Activated CD8-positive, alpha-beta memory T cell treated with anti-CD3 and anti-CD28 coated beads for 24 hours (primary cell): ENCODE measurements at regions not wholly inside any gene's neighbourhood (a gene's known extent, or its start where the extent isn't known, plus 50 kb on each side); places are given as distances from the start of the nearest gene placed in this dataset.

Experiments
- DNase-seq: peaks from one replicate; pipeline ENCODE4 v3.0.0-alpha.2; 2020

DNA sequence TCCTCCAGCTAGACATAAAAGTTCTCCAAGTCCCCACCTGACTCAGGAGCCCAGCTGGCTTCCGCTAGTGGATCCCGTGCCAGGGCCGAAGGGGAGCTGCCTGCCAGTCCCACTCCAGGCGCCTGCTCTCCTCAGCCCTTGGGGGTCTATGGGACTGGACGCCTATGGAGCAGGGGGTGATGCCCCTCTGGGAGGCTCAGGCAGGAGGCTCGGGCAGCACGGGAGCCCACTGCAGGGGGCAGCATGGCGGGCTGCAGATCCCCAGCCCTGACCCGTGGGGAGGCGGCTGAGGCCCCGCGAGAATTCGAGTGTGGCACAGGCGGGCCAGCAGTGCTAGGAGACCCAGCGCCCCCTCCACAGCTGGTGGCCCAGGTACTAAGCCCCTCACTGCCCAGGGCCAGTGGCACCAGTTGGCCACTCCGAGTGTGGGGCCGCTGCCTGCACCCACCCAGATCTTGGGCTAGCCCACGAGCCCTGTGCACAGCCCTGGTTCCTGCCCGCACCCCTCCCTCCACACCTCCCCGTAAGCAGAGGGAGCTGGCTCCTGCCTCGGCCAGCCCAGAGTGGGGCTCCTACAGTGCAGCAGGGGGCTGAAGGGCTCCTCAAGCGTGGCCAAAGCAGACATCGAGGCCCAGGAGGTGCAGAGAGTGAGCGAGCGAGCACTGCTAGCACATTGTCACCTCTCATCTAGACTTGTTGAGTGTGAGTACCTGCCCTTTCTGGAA, 221.3 kb upstream of the NSMCE3 start:
- DNase-seq: no peak

DNA sequence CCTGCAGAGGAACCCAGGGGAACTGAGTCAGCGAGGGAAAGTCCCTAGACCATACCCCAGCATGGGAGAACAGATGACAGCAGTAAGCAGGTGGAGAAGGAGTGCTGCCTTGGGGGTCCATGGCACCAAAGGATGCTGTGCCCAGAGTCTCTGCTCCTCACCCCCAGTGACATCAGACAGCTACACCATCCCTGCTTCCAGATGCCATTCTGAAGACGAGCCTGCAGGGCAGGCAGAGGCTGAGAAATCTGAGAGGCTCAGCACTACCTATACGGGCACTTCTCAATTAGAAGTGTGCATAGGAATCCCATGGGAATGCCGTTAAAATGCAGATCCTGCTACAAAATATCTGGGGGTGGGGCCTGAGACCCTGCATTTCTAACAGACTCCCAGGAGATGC, 211.3 kb upstream of the NSMCE3 start:
- DNase-seq: no peak

DNA sequence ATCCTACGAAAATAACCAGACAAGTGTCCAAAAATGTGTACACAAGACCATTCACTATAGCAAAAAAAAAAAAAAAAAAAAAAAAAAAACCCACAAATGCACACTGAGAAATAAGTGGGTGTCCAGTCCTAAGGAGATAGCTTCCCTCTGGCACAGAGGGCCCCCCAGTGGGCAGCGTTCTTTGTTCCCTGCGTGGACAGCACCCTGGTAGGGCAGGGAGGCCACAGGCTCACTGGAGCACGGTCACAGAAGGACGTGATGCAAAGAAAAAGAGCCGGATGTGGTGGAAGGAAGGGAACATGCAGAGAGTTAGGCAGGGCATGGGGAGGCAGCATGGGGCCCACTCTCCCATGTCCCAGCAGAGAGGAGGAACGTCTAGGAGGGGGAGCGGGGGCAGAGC, 210.7 kb upstream of the NSMCE3 start:
- no peak for DNase-seq

DNA sequence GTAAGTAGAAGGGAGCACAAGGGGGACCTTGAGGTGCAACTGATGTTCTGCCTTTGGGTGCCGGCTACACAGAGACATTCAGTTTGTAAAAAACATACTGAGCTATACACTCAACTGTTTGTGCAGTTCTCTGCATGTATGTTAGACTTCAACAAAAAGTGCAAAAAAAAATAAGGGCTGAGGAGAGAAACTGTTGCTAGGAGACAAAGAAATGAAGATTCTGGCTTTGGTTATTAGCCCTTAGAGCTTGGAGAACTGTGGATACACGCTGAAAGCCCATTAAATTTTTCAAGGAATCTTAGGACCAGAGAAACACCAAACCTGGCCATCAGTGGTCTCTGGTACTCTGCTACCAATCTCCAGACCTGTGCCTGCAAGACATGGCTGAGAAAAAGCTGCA, 207.6 kb upstream of the NSMCE3 start:
- no peak for DNase-seq

DNA sequence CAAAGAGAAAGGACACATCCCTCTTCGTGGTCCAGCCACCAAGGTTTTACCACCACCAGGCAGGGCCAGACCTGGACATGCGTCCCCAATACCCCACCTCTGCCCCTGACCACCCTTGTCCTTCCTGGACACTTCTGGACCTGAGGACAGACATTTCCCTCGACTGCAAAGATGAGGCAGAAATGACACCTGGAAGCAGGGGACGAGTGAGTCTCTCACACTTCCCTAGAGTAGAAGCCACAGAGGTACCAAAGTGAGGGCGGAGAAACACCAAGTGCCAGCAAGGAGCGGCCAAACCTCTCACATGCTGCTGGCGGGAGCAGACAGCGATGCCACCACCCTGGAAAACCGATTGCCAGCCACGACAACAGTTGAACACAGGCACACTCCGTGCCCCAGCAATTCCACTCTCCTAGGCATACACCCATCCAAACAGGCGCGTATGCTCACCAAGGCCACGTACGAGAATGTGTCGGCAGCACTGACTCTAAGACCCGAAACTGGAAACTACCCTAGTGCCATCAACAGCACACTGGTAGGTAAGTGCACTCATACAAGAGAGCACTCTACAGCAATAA, 207.0 kb upstream of the NSMCE3 start:
- DNase-seq: no peak

DNA sequence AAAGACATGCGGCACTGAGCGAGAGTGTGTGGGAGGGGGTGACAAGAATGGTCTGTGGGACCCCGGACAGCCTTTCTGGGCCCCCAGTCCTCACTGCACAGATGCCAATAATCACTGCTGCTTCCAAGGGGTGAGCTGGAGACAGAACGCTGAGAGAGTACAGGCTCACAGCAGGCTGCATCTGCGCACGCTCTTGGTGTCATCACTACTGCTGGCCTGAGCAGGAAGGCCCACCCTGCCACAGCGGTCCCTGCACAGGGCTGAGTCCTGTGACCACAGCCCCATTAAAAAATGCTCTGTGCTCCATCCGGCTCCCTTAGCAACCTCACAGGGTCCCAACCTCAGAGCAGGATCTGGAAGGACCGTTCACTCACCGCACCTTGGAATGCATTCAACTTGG, 205.5 kb upstream of the NSMCE3 start:
- no peak for DNase-seq

DNA sequence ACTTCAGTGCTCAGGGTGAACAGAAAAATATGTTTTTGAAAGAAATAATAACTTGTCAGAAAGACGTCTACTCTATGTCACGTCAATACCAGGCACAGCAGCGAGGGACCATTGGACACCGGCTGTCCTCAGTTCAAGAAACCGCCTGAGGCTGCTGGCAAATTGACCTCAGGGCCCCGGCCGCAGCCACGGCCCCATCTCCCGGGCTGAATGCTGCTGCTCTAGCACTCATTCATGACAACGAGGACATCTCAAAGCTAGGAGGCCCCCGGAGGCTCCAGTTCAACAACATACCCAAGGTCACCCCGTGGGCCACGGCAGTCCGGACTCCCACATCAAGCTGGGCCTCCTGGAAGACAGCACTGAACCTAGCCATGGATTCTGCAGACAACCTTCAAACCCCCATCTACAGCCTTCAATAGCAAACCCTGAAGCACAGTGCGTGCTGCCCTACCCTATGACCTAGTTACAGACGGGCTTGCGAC, 204.0 kb upstream of the NSMCE3 start:
- DNase-seq: no peak

DNA sequence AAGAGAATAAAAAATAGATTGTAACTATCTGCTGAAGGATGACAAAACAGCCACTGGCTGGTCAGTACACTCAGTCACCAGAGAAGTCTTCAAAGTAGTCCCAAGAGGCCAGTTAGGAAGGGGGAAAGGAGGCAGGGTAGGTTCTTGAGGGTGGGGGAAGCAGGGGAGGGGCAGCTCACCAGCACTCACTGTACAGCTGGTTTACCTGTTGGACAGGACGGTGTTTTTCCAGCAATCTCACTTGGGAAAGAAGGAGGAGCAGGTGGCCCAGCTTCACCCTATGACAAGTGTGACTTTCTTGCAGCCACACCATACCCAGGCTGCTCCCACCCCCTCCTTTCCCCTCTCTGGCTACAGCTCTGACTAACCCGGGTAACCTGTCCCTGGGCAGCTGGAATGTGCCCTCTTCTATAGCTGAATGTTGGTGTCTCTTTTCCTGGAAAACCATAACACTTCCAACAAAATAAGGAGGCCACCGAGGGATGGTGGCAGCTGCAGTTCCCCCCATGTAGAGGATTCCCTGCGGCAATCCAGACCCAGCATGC, 203.4 kb upstream of the NSMCE3 start:
- no peak for DNase-seq

DNA sequence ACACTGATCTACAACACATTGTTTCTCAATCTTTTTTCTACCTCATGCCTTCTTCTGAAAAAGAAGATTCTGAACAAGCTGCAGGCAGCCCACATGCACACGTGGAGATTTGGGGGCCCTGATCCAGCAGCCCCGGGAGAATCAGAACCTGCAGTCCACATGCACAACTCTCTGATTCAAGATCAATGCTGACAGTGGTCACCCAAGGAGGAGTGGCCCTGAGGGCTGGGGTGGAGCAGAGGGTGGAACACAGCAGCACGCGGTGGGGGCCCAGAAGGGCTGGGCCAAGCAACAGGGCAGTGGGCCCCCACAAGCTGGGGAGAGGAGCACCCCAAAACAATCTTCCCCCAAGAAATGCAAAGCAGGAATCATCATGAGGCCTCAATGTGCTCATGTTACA, 202.1 kb upstream of the NSMCE3 start:
- DNase-seq: no peak

DNA sequence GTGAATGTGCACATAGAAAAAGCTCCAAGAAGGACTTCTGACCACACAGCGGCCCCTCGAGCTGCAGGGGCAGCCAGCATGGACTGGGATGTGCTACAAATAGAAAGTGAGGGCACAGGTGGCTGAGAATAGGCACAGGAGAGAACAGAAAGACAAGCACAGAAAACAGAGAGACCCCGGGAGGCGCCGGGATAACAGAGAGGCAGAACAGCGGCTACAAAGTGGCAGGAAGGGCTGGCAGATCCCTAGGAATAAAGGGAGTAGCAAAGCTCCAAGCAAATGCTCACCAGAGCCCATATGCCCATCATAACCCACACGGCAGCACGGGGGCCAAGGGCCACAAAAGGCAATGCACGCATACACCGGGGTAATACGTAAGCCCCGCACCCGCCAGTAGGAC, 201.7 kb upstream of the NSMCE3 start:
- no peak for DNase-seq

DNA sequence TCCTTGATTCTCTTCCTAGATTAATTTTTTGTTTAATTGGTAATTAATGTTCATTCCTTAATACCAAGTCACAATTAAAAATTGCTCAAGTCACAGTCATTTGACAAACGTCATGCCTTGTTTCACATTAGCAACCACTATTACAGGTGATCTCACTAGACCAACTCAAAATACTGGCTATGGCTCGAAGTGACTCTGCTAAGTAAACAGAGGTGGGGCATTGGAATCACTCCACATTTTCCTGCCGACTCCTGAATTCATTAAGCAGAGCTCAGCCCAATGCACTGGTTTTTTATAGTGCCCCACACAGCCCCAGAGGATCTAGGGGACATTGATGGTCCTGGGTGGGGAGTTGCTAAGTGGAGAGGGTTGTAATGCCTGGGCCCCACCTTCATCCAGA, 201.2 kb upstream of the NSMCE3 start:
- no peak for DNase-seq

DNA sequence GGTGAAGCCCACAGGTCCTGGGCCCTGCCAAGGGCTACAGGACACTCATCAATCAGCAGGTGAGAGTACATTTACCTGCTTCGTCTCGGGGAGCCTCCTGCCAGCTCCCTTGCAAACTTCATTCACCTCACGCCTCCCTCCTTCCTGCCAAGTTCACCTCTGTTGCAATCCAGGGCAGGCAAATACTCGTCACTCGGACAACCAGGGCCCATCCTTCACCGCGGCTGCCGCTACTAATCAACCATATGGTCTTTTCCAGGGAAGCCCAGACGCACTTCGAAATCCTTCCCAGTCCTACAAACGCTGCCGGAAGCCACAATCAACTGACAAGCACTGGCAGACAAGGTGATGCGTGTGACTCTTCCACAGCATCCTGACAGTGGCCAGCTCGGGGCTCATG, 200.7 kb upstream of the NSMCE3 start:
- no peak for DNase-seq

DNA sequence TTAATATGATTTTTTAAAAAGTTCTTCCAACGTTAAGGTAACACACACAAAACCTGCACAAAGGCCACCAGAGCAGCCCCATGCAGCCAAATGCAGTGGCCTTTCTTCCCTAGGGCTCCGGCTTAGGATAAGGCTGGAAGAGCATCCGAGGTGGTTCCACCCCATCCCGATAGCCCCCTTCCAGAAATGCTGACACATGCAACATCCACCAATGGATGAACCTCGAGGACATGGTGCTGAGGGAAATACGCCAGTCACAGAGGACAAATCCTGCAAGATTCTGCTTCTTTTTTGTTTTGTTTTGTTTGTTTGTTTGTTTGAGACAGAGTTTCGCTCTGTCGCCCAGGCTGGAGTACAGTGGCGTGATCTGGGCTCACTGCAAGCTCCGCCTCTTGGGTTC, 199.3 kb upstream of the NSMCE3 start:
- DNase-seq: no peak

DNA sequence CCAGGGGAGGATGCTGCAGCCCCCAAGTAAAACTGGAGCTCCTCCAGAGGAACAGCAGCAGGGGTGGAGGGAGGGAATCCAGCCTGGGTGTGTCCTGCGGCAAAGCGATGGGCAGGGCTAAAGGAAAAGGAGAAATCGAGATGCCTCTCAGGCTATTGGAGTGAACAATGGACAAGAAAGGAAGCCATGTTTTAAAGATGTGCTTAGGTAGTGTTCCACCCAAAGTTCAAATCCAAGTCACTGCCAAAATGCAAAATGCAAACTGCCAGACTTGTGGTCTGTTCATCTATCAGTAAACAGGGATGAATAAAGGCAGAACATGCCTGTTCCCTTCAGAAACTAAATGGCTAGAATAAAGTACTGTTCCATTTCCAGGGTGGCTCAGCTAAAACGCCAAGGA, 197.5 kb upstream of the NSMCE3 start:
- DNase-seq: no peak

DNA sequence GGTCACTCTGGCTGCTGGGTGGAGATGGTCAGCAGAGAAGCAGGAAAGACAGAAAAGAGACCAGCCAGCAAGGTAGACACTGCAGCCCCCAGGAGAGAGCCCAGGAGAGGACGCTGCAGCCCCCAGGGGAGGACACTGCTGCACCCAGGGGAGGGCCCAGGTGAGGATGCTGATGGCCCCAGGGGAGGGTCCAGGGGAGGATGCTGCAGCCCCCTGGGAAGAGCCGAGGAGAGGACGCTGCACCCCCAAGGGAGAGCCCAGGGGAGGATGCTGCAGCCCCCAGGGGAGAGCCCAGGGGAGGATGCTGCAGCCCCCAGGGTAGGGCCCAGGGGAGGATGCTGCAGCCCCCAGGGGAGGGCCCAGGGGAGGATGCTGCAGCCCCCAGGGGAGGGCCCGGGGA, 196.7 kb upstream of the NSMCE3 start:
- DNase-seq: no peak

DNA sequence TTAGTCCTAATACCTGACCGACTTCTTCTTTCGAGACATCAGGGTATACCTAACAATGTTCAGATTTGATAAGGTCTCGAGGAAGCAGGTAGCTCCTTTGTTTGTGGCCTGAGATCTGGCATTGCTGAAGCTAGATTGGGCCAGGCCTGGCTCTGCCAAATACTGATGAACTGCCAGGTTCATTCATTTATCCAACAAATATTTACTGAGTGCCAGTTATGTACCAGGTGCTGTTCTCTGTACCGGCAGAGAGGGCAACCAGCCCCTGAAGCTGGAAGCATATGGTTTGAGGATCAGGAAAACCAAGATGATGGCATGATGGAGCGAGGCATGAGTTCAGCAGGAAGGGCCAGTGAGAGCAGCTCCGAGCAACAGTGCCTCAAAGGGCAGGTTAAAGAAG, 196.2 kb upstream of the NSMCE3 start:
- no peak for DNase-seq

DNA sequence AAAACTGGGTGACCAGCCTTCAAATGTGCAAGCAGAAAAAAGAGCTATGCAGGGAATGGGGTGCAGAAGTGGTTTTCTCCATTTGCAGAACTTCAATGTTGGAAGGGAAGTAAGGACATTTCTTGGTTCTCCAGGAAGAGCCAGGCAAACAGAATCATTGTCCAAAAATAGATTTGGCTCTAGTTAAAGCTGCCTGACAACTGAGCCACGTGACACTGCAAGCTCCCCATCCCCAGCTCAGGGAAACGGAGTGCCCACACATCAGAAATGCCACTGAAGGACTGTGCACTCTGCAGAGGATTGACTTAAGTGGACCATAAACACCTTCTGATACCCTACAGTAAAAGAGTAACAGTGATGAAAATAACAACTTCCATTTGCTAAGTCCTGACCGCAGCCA, 195.6 kb upstream of the NSMCE3 start:
- no peak for DNase-seq

DNA sequence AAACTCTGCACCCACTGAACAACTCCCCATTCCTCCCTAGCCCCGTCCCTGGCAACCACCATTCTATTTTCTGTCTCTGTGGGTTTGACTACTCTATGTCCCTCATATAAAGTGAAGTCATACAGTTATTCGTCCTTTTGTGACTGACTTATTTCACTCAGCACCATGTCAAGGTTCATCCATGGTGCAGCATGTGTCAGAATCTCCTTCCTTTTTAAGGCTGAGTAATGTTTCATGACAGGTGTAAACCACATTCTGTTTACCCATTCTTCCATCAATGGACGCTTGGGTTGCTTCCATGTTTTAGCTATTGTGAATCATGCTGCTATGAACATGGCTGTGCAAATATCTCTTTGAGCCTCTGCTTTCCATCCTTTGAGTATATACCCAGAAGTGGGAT, 192.3 kb upstream of the NSMCE3 start:
- no peak for DNase-seq

DNA sequence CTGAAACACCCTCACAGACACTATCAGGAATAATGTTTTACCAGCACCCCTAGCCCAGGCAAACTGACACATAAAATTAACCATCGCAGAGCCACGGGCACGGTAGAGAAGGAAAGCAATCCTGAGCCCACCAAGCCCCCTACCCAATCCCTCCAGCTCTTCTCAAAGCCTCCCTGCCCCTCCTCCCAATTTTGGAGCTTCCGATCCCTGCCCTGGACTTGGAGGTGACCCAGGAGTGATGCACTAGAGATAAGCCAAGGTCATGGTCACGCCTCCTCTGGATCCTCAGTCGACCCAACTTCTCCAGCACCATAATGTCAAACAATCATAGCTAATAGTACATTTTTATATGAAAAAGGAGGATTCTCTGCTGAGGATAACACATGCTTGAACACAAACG, 188.7 kb upstream of the NSMCE3 start:
- DNase-seq: no peak

DNA sequence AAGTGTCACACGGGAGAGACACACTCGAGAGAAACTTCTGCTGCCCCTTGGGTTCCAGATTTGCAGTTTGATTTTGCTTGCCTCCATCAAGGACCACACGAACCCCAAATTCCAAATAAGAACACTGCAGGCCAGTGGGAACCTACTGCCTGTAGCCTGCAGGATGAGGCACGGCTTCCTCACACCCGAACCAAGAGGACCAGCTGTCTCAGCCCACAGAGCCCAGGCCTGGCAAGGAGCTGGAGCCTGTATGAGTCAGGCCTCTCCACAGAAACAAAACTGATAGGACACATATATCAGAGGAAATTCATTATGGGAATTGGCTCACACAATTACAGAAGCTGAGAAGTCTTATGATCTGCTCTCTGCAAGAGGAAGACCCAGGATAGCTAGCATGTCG, 188.1 kb upstream of the NSMCE3 start:
- DNase-seq: no peak

DNA sequence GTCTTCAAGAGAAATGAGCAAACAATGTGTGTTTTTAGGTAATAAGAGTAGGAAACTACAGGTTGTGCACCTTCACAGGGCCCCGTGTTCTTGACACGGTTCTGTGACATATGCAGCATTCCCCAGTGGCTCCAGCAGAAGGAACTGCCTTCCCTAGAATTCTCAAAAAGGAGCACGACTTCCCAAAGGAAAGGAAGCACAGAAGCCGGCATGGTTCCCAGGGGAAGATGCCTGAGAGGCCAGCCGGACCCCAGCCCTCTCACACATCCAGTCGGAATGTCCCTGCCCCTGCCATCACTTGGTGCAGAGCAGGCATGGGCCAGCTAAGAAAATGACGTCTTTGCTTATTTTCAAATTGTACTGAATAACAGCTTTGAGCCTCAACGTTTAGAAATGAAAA, 187.3 kb upstream of the NSMCE3 start:
- DNase-seq: no peak

DNA sequence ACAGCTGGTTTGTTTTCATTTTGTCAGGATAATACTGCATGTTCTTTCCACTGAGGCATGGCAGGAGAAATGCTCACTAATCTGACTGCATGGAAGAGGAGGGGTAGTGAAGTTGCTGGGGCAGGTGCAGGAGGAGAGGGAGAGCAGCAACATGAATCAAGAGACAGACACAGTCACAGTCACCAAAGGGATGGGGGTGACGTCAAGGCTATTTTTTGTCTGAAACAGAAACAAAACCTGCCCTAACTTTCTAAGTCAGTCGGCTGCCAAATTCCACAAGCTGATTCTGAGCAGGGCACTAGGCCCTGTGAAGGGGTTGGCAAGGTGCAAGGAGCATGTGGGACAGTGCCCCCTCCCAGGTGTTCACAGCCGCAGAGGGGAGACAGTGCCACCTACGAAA, 186.6 kb upstream of the NSMCE3 start:
- no peak for DNase-seq

DNA sequence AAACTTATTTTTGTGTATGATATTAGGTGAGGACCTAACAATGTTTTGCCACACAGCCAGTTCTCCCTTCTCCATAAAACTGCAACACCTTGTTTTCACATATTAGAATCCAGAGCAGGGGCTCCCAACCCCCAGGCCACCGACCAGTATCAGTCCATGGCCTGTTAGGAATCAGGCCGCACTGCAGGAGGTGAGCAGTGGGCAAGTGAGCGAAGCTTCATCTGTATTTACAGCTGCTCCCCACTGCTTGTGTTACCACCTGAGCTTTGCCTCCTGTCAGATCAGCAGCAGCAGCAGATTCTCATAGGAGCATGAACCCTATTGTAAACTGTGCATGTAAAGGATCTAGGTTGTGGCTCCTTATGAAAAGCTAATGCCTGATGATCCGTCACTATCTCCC, 185.9 kb upstream of the NSMCE3 start:
- no peak for DNase-seq

DNA sequence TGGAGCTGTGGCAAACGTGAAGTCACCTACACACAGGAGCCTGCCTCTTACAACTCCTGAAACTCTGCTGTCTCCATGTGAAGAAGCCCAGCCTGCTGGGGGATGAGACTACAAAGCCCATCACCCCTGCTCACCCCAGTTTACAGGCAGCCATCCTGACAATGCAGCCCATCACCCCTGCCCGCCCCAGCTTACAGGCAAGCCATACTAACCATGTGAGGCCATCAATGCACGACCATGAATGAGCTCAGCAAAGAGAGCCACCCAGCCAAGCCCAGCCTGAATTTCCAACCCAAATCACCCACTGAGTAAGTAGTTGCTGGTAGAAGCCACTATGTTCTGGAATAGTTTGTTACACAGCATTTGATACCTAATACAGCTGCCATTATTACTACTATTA, 185.4 kb upstream of the NSMCE3 start:
- DNase-seq: no peak

DNA sequence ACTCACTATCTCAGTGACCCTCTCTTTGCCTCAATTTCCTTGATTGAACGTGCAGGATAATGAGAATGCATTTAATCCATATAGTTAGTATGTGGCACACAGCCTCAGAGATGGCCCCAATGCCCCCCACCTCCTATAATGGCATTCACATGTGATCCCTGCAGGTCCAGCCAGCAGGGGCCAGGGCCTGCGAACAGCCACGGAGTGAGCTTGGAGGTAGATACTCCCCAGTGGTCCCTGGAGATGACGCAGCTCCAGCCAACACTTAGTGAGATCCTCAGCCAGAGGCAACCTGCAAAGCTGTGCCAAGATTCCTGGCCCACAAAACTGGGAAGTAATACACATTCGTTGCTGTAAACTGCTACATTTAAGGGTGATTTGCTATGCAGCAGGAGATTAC, 184.9 kb upstream of the NSMCE3 start:
- no peak for DNase-seq
